IPS-18c (cell line): ENCODE measurements at regions not wholly inside any gene's neighbourhood (a gene's known extent, or its start where the extent isn't known, plus 50 kb on each side); places are given as distances from the start of the nearest gene placed in this dataset.
A peak's percentile ranks its signal among the peaks of the same experiment; 100 is the strongest.
"Not testable (repeated sequence)": the region's sequence is repeated elsewhere in the genome, so short reads cannot be mapped to it uniquely, and the experiment has no call there.

Experiments
- H3K4me3 ChIP-seq: 2 replicates; pipeline ENCODE4 v1.7.0; 2013; ENCODE audit warnings: low read depth, mild to moderate bottlenecking, low read length, moderate library complexity; ENCODE audit not compliant: insufficient read depth
- H3K9me3 ChIP-seq: one replicate; pipeline ENCODE4 v1.6.1; 2013; ENCODE audit warnings: mild to moderate bottlenecking, low read length, moderate library complexity; ENCODE audit not compliant: control insufficient read depth, insufficient read depth

DNA sequence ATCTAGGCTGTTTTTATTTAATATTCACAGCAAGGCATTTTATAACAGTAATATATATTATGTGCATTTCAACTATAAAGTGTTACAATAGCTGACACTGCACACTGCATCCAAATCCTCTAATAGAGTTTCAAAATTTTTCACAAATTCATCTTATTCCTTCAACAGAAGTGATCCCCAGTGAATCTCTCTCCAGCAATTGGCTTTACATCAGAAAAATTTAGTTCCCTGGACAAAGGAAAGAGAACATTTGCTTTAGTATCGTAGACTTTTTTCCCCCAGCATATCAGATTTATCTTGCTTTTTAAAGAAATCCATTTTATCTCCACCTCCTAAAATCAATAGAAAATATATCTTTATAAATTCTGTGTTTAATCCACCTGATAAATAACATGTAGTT, 868.6 kb downstream of the TBL1XR1 start:
- no peak overlapping the region for H3K4me3 ChIP-seq
- H3K9me3 ChIP-seq = peaks cover 2% of the 10 kb centered on the region

DNA sequence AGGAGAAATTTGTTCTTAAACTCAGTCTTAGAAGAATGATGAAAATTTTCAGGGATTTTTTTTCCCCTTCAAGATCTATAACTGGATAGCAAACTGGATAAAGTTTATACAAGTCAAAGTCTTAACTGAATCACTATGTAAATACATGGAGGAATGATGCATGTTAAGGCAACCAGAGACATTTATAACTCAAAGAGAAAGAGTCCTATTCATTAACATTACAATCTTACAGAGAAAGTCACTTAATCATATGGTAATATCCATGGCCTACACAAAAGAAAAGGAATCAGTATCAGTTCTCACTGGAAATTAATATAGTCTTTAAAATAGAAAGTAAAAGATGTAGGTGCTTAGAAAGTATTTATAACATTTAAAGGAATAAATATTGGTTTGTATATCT, 869.1 kb downstream of the TBL1XR1 start:
- Histone ChIP-seq H3K9me3 (peaks cover 2% of the 10 kb centered on the region), H3K4me3 (no peak overlapping the region)

DNA sequence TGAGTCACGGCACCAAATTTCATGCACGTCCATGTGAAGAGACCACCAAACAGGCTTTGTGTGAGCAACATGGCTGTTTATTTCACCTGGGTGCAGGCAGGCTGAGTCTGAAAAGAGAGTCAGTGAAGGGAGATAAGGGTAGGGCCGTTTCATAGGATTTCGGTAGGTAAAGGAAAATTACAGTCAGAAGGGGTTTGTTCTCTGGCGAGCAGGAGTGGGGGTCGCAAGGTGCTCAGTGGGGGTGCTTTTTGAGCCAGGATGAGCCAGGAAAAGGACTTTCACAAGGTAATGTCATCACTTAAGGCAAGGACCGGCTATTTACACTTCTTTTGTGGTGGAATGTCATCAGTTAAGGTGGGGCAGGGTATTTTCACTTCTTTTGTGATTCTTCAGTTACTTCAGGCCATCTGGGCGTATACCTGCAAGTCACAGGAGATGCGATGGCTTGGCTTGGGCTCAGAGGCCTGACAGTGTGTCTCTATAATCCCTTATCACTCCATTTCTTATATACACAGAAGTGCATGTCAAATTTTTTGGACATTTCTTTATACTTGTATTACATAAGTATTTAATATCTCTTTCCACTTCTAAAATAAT, 870.3 kb downstream of the TBL1XR1 start:
- H3K4me3 ChIP-seq = peak overlapping the region; percentile 57
- not testable (repeated sequence) for H3K9me3 ChIP-seq

DNA sequence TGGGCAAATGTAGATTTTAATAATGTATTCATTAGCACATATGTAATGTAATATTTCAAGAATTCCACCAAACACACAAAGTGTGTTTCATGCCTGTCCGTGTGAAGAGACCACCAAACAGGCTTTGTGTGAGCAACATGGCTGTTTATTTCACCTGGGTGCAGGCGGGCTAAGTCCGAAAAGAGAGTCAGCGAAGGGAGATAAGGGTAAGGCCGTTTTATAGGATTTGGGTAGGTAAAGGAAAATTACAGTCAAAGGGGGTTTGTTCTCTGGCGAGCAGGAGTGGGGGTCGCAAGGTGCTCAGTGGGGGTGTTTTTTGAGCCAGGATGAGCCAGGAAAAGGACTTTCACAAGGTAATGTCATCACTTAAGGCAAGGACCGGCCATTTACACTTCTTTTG, 875.8 kb downstream of the TBL1XR1 start:
- H3K4me3 ChIP-seq = peak overlapping the region; percentile 41
- H3K9me3 ChIP-seq = not testable (repeated sequence)

- H3K4me3 ChIP-seq = peak overlapping the region; percentile 41
Observed at GRCh38 chr3:176321099-176321498, 876.2 kb downstream of the TBL1XR1 start.

GRCh38 chr3:176313426-176313825, 883.9 kb downstream of the TBL1XR1 start:
- Histone ChIP-seq H3K9me3 (no peaks in the 10 kb centered on the region), H3K4me3 (no peak overlapping the region)

More at GRCh38 chr3:176321099-176321498, 876.2 kb downstream of the TBL1XR1 start:
- H3K9me3 ChIP-seq = no peaks in the 10 kb centered on the region

DNA sequence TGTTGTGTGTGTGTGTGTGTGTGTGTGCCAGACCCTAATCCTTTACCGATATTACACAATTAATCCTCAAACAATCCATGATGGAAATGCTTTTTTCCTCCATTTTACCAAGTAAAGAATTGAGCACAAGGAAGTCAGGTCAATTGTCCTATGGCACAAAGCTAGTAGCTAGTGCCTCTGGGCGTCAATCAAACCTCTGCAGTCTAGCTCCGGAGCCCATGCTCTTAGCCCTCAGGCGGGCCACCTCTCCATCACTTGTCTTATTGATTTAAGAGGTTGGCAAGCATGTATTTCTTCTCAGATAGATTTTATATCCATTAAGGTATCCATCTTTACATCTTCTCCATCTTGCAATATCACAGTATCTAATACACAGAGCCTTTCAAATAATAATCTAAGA, 886.6 kb downstream of the TBL1XR1 start:
- H3K4me3 ChIP-seq = no peak overlapping the region
- no peaks in the 10 kb centered on the region for H3K9me3 ChIP-seq

DNA sequence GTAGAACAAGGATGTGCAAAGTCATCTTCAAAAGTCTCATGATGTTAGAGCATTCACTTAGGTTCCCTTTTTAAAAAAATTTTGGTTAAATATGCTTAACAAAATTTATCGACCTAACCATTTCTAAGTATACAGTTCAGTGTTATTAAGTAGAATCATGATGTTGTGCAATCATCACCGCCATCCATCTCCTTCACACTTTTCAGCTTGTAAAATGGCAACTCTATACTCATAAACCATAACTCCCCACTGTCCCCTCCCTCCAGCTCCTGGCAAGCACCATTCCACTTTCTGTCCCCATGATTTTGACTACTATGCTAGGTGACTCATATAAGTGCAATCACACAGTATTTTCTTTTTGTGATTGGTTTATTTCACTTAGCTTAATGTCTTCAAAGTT, 895.0 kb downstream of the TBL1XR1 start:
- no peak overlapping the region for H3K4me3 ChIP-seq
- H3K9me3 ChIP-seq = no peaks in the 10 kb centered on the region

- Histone ChIP-seq H3K9me3 (no peaks in the 10 kb centered on the region), H3K4me3 (no peak overlapping the region)
Observed at GRCh38 chr3:176296066-176296597, 901.1 kb downstream of the TBL1XR1 start.

GRCh38 chr3:176293276-176293675, 904.0 kb downstream of the TBL1XR1 start:
- no peak overlapping the region for H3K4me3 ChIP-seq
- H3K9me3 ChIP-seq = no peaks in the 10 kb centered on the region

- H3K4me3 ChIP-seq = no peak overlapping the region
- H3K9me3 ChIP-seq = no peaks in the 10 kb centered on the region
Observed at GRCh38 chr3:176286476-176287085, 910.7 kb downstream of the TBL1XR1 start.

DNA sequence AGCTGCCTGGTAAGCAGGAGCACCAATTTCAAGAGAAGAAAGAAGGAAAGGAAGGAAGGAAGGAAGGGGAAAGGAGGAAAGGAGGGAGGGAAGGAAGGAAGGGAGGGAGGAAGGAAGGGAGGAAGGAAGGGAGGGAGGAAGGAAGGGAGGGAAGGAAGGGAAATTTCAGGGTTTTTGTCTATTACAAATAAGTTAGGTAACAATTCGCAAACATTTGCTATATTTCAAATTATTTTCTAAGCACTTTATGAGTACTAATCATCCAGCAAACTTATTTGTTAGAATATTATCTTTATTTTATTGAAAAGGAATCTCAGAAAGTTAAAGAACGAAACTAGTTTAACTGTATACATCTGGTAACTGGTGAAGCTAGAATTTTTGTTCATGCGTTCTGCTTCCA, 921.7 kb downstream of the TBL1XR1 start:
- Histone ChIP-seq H3K9me3 (no peaks in the 10 kb centered on the region), H3K4me3 (no peak overlapping the region)

- Histone ChIP-seq H3K4me3 (no peak overlapping the region), H3K9me3 (no peaks in the 10 kb centered on the region)
Observed at GRCh38 chr3:176275113-176275512, 922.2 kb downstream of the TBL1XR1 start.

DNA sequence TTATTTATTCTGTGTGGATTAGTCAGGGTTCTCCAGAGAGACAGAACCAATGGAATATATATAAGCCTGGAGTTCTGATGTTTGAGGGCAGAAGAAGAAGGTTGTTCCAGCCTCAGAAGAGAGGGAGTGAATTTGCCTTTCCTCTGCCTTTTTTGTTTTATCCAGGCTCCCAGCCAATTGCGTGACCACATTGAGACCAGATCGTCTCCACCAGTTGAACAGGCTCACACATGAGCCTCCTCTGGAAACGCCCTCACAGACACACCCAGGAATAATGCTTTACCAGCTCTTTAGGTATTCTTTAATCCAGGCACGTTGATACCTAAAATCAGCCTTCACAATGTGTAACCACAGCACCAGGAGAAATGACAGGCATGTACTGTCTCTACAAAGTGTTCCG, 923.1 kb downstream of the TBL1XR1 start:
- no peaks in the 10 kb centered on the region for H3K9me3 ChIP-seq
- no peak overlapping the region for H3K4me3 ChIP-seq

DNA sequence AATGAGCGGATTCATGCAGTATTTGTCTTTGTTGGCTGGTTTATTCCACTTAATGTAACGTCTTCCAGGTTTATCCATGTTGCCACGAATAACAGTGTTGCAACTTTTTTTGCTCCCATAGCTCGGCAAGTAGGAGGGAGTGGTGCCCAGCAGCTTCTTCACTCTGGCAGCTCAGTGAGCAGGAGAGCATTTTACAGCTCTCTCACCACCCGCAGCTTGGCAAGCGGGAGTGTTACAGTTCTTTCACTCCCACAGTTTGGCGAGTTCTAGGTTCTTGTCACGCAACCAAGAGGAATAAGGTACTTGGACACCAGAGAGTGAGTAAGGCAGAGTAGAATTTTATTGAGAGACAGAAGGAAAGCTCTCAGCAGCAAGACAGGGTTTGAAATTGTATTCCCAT, 935.2 kb downstream of the TBL1XR1 start:
- Histone ChIP-seq H3K9me3 (no peaks in the 10 kb centered on the region), H3K4me3 (no peak overlapping the region)

- no peaks in the 10 kb centered on the region for H3K9me3 ChIP-seq
Observed at GRCh38 chr3:176247191-176247590, 950.1 kb downstream of the TBL1XR1 start.

GRCh38 chr3:176219970-176220369, 977.3 kb downstream of the TBL1XR1 start:
- Histone ChIP-seq H3K4me3 (no peak overlapping the region), H3K9me3 (no peaks in the 10 kb centered on the region)

More at GRCh38 chr3:176247191-176247590, 950.1 kb downstream of the TBL1XR1 start:
- H3K4me3 ChIP-seq = no peak overlapping the region

- Histone ChIP-seq H3K9me3 (no peaks in the 10 kb centered on the region), H3K4me3 (no peak overlapping the region)
Observed at GRCh38 chr3:176214758-176215157, 982.5 kb downstream of the TBL1XR1 start.

- H3K4me3 ChIP-seq, H3K9me3 ChIP-seq: not testable (repeated sequence)
Observed at GRCh38 chr3:176213314-176213713, 984.0 kb downstream of the TBL1XR1 start.
